ENCODE measurements at regions not wholly inside any gene's neighbourhood (a gene's known extent, or its start where the extent isn't known, plus 50 kb on each side); places are given as distances from the start of the nearest gene placed in this dataset.

DNA sequence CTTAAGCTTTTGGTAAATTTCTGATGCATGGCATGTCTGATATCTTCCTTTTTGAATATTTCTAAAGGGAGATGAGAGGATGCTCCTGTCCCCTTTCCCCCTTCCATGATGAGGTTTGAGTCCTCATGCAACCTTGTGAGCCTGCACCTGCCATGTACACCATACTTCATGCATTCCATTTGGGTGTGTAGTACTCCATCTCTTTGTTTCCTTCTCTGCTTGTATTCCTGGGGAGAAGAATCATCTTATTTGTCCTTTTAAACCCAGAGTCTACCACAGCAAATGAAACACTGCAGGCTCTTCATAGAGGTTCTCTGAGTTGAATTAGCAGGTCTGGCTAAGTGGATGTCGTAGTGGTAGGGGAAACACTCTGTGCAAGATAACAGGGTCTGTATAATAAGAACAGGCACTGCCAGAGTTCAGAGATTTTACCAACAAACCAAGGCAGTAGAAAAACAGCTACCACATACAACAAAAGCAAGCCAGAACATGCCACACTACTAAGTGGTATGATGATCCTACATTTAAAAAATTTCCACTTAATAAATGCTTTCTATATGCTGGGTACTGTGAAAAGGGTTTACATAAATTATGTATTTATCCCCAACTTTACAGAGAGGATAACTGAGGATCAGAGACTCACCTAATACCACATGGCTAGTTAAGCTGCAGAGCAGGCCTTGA lies 439.8 kb upstream of the GRIA1 start:
- Mint-ChIP-seq H3K9me3 (peaks cover 0 to 8% (median 2%) of the 10 kb centered on the region in 8 donors), H3K36me3 (no peaks in the 10 kb centered on the region), H3K4me3 (no peak overlapping the region), H3K27ac (no peak overlapping the region), H3K4me1 (no peaks in the 10 kb centered on the region), H3K27me3 (no peaks in the 10 kb centered on the region)
- H3K4me3 ChIP-seq (ENCODE audit: low read length in 2 of 2): no peak overlapping the region
- DNase-seq: no peak
- no peaks in the 10 kb centered on the region for H3K36me3 ChIP-seq (ENCODE audit: insufficient read depth, low read length)
- ChIA-PET CTCF (ENCODE audit: partially characterized antibody) (no interaction called here), POLR2A (ENCODE audit: partially characterized antibody) (no interaction called here)
- no peaks in the 10 kb centered on the region for H3K4me1 ChIP-seq (ENCODE audit: insufficient read depth, low read length)
- H3K9me3 ChIP-seq (ENCODE audit: control insufficient read depth in 1 of 2, low read length in 2 of 2): no peaks in the 10 kb centered on the region
- no peak overlapping the region for H3K27ac ChIP-seq (ENCODE audit: low read depth, low read length)
- H3K27me3 ChIP-seq (ENCODE audit: insufficient read depth, low read length): no peaks in the 10 kb centered on the region
- intact Hi-C loops (cut with micrococcal nuclease): no loop called here

DNA sequence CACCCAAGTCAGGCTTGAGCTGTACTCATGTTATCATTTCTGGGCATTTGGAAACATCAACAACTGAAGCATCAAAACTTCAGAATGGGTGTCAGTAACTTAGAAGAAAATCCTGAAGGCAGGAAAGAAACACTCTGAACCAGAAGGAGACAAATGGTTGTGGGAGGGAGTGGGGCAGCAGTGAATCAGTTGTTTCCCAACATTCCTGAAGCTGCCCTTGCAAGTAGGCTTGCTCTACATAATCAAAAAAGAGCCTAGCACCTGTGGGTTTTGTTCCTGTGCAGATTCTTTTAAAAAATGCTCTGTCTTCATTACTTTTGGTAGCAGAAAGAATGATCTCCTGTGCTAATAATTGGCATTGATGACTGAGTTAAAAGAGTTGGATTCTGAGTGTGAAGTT lies 424.2 kb upstream of the GRIA1 start:
- H3K36me3 Mint-ChIP-seq: no peaks in the 10 kb centered on the region
- Histone ChIP-seq H3K4me3 (ENCODE audit: low read length in 2 of 2) (no peak overlapping the region), H3K36me3 (ENCODE audit: insufficient read depth, low read length) (no peaks in the 10 kb centered on the region), H3K9me3 (ENCODE audit: control insufficient read depth in 1 of 2, low read length in 2 of 2) (no peaks in the 10 kb centered on the region), H3K27ac (ENCODE audit: low read depth, low read length) (no peak overlapping the region), H3K27me3 (ENCODE audit: insufficient read depth, low read length) (no peaks in the 10 kb centered on the region), H3K4me1 (ENCODE audit: insufficient read depth, low read length) (no peaks in the 10 kb centered on the region)
- ChIA-PET POLR2A (ENCODE audit: partially characterized antibody) (no interaction called here), CTCF (ENCODE audit: partially characterized antibody) (no interaction called here)
- no peak overlapping the region for H3K4me3 Mint-ChIP-seq
- intact Hi-C loops (cut with micrococcal nuclease): no loop called here
- no peak overlapping the region for H3K27ac Mint-ChIP-seq
- no peak for DNase-seq
- H3K27me3 Mint-ChIP-seq: no peaks in the 10 kb centered on the region
- peaks cover 0 to 4% (median 3%) of the 10 kb centered on the region in 8 donors for H3K9me3 Mint-ChIP-seq
- H3K4me1 Mint-ChIP-seq: no peaks in the 10 kb centered on the region

DNA sequence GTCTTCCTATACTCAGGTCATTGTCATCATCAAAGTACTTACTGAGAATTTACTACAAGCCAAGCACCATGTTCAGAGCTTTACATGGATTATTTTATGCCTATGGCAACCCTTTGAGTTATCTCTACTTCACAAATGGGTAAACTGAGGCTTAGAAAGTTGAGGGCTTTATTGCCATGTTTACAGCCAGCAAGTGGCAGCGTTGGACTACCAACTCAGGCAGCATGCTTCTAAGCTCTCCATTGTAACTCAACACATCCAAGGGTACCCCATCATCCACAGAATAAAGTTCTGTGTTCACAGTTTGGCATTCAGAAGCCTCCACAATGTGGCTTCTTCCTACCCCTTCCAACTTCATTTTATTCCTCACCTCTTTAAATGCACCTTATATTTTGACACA lies 422.6 kb upstream of the GRIA1 start:
- Histone ChIP-seq H3K9me3 (ENCODE audit: control insufficient read depth in 1 of 2, low read length in 2 of 2) (no peaks in the 10 kb centered on the region), H3K36me3 (ENCODE audit: insufficient read depth, low read length) (no peaks in the 10 kb centered on the region), H3K4me3 (ENCODE audit: low read length in 2 of 2) (no peak overlapping the region), H3K27ac (ENCODE audit: low read depth, low read length) (no peak overlapping the region), H3K27me3 (ENCODE audit: insufficient read depth, low read length) (no peaks in the 10 kb centered on the region), H3K4me1 (ENCODE audit: insufficient read depth, low read length) (no peaks in the 10 kb centered on the region)
- Mint-ChIP-seq H3K9me3 (peaks cover 0 to 4% (median 3%) of the 10 kb centered on the region in 8 donors), H3K27ac (no peak overlapping the region), H3K36me3 (no peaks in the 10 kb centered on the region), H3K27me3 (no peaks in the 10 kb centered on the region), H3K4me3 (no peak overlapping the region), H3K4me1 (no peaks in the 10 kb centered on the region)
- intact Hi-C loops (cut with micrococcal nuclease): no loop called here
- DNase-seq: no peak
- CTCF ChIA-PET (ENCODE audit: partially characterized antibody): no interaction called here
- POLR2A ChIA-PET (ENCODE audit: partially characterized antibody): no interaction called here

DNA sequence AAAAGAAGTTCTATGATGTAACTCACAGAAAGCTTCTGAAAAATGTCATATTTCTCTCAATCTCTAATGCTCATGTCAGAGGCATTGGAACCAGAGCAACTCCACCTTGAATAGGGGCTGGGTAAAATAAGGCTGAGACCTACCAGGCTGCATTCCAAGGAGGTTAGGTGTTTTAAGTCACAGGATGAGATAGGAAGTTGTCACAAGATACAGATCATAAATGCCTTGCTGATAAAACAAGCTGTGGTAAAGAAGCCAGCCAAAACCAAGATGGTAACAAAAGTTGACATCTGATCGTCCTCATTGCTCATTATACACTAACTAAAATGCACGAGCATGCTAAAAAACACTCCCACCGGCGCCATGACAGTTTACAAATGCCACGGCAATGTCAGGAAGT lies 411.1 kb upstream of the GRIA1 start:
- no peaks in the 10 kb centered on the region for H3K36me3 ChIP-seq (ENCODE audit: insufficient read depth, low read length)
- DNase-seq: no peak
- ChIA-PET POLR2A (ENCODE audit: partially characterized antibody) (no interaction called here), CTCF (ENCODE audit: partially characterized antibody) (no interaction called here)
- H3K36me3 Mint-ChIP-seq: no peaks in the 10 kb centered on the region
- H3K4me1 ChIP-seq (ENCODE audit: insufficient read depth, low read length): no peaks in the 10 kb centered on the region
- no peak overlapping the region for H3K27ac Mint-ChIP-seq
- H3K27me3 Mint-ChIP-seq: no peaks in the 10 kb centered on the region
- no peaks in the 10 kb centered on the region for H3K27me3 ChIP-seq (ENCODE audit: insufficient read depth, low read length)
- no peak overlapping the region for H3K4me3 ChIP-seq (ENCODE audit: low read length in 2 of 2)
- H3K9me3 Mint-ChIP-seq: peaks cover 0 to 16% (median 7%) of the 10 kb centered on the region in 8 donors
- H3K9me3 ChIP-seq (ENCODE audit: control insufficient read depth in 1 of 2, low read length in 2 of 2): no peaks in the 10 kb centered on the region
- H3K4me1 Mint-ChIP-seq: no peaks in the 10 kb centered on the region
- H3K4me3 Mint-ChIP-seq: no peak overlapping the region
- intact Hi-C loops (cut with micrococcal nuclease): no loop called here
- no peak overlapping the region for H3K27ac ChIP-seq (ENCODE audit: low read depth, low read length)

DNA sequence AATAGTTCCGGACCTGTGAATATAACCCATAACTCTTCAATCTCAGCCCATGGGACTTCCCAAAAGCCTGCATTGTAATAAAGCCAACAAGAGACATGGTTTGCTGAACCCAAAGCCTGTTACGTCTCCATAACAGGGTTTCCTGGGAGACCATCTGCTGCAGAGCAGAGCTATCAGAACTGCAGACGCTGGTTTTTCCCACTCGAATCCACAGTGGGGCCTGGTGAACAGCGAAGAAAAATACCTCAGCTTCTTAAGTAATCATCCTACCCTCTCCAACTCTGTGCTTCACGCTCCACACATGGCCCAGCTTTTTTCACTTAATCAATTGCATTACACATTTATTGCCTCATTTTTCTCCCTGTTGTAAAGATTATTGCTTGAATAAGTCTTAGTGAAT lies 409.5 kb upstream of the GRIA1 start:
- intact Hi-C loops (cut with micrococcal nuclease): no loop called here
- no peaks in the 10 kb centered on the region for H3K4me1 ChIP-seq (ENCODE audit: insufficient read depth, low read length)
- no peak overlapping the region for H3K4me3 ChIP-seq (ENCODE audit: low read length in 2 of 2)
- ChIA-PET CTCF (ENCODE audit: partially characterized antibody) (no interaction called here), POLR2A (ENCODE audit: partially characterized antibody) (no interaction called here)
- H3K27me3 ChIP-seq (ENCODE audit: insufficient read depth, low read length): no peaks in the 10 kb centered on the region
- H3K4me1 Mint-ChIP-seq: no peaks in the 10 kb centered on the region
- no peak overlapping the region for H3K4me3 Mint-ChIP-seq
- H3K27ac Mint-ChIP-seq: no peak overlapping the region
- no peak overlapping the region for H3K27ac ChIP-seq (ENCODE audit: low read depth, low read length)
- H3K27me3 Mint-ChIP-seq: no peaks in the 10 kb centered on the region
- H3K36me3 Mint-ChIP-seq: no peaks in the 10 kb centered on the region
- H3K9me3 ChIP-seq (ENCODE audit: control insufficient read depth in 1 of 2, low read length in 2 of 2): no peaks in the 10 kb centered on the region
- no peaks in the 10 kb centered on the region for H3K36me3 ChIP-seq (ENCODE audit: insufficient read depth, low read length)
- no peak for DNase-seq
- H3K9me3 Mint-ChIP-seq: peaks cover 0 to 17% (median 8%) of the 10 kb centered on the region in 8 donors

DNA sequence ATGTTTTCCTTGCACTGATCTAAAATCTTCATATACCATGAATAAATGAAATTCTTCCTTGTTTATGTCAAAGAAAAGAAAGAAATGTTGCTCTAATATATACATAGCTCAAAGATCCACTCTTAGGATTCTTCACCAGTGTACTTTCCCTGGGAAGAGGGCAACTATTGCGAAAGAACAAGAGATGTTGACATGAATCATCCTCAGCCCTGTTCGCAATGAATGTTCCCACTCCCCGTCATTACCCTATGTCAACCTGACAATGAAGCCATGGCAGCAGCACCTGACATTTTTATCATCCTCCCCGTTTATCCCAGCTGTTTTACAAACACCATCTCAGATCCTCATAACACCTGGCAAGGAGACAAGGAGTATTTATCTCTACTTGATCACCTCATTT lies 409.1 kb upstream of the GRIA1 start:
- Histone ChIP-seq H3K4me3 (ENCODE audit: low read length in 2 of 2) (no peak overlapping the region), H3K27me3 (ENCODE audit: insufficient read depth, low read length) (no peaks in the 10 kb centered on the region), H3K36me3 (ENCODE audit: insufficient read depth, low read length) (no peaks in the 10 kb centered on the region), H3K9me3 (ENCODE audit: control insufficient read depth in 1 of 2, low read length in 2 of 2) (no peaks in the 10 kb centered on the region), H3K27ac (ENCODE audit: low read depth, low read length) (no peak overlapping the region), H3K4me1 (ENCODE audit: insufficient read depth, low read length) (no peaks in the 10 kb centered on the region)
- Mint-ChIP-seq H3K4me3 (no peak overlapping the region), H3K4me1 (no peaks in the 10 kb centered on the region), H3K9me3 (peaks cover 0 to 18% (median 8%) of the 10 kb centered on the region in 8 donors), H3K27ac (no peak overlapping the region), H3K36me3 (no peaks in the 10 kb centered on the region), H3K27me3 (no peaks in the 10 kb centered on the region)
- intact Hi-C loops (cut with micrococcal nuclease): no loop called here
- ChIA-PET CTCF (ENCODE audit: partially characterized antibody) (no interaction called here), POLR2A (ENCODE audit: partially characterized antibody) (no interaction called here)
- no peak for DNase-seq

DNA sequence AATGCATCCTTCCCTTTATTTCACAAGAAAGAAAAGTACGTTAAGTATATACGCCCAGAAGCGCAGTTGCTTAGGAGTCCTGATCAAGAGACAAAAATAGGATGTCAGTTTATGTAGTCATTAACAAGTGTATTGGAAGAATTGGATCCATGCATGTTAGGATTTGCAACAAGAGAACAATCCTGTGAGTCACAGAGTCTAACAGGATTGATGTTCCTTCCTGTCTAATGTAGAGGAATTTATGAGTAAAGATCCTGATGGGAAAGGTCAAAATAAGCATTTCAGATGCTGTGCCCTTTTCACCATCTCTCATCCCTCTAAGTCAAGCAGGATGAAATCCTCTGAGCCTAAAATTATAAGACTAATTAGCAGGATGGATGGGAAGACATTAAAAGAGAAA lies 406.0 kb upstream of the GRIA1 start:
- no peaks in the 10 kb centered on the region for H3K4me1 ChIP-seq (ENCODE audit: insufficient read depth, low read length)
- H3K4me1 Mint-ChIP-seq: no peaks in the 10 kb centered on the region
- H3K27ac ChIP-seq (ENCODE audit: low read depth, low read length): no peak overlapping the region
- H3K9me3 ChIP-seq (ENCODE audit: control insufficient read depth in 1 of 2, low read length in 2 of 2): peaks cover 0 to 4% of the 10 kb centered on the region in 2 donors
- ChIA-PET CTCF (ENCODE audit: partially characterized antibody) (no interaction called here), POLR2A (ENCODE audit: partially characterized antibody) (no interaction called here)
- intact Hi-C loops (cut with micrococcal nuclease): no loop called here
- H3K27ac Mint-ChIP-seq: no peak overlapping the region
- H3K36me3 Mint-ChIP-seq: no peaks in the 10 kb centered on the region
- H3K27me3 Mint-ChIP-seq: no peaks in the 10 kb centered on the region
- no peak overlapping the region for H3K4me3 ChIP-seq (ENCODE audit: low read length in 2 of 2)
- H3K27me3 ChIP-seq (ENCODE audit: insufficient read depth, low read length): no peaks in the 10 kb centered on the region
- DNase-seq: no peak
- H3K4me3 Mint-ChIP-seq: no peak overlapping the region
- no peaks in the 10 kb centered on the region for H3K36me3 ChIP-seq (ENCODE audit: insufficient read depth, low read length)
- peaks cover 0 to 8% (median 1%) of the 10 kb centered on the region in 8 donors for H3K9me3 Mint-ChIP-seq

DNA sequence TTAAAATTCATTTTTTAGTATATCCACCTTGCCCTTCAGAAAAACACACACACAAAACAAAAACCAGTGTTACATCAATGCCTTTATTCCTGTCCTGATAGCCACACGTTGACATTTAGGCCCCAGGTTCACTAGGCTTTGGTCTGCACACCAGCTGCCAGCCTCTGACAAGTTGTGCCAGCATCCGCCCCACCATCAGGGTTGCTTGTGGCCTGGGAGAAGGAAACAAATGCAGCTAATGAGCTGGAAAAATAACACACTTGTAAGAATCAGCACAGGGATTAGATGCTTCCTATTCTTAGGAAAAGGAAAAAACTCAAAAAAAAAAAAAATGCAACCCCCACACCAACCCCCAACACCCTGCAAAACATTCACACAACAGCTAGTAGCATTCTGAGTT lies 404.0 kb upstream of the GRIA1 start:
- Mint-ChIP-seq H3K36me3 (no peaks in the 10 kb centered on the region), H3K4me1 (no peaks in the 10 kb centered on the region), H3K27me3 (no peaks in the 10 kb centered on the region), H3K4me3 (no peak overlapping the region), H3K27ac (no peak overlapping the region), H3K9me3 (peaks cover 0 to 5% (median 2%) of the 10 kb centered on the region in 8 donors)
- no peaks in the 10 kb centered on the region for H3K36me3 ChIP-seq (ENCODE audit: insufficient read depth, low read length)
- intact Hi-C loops (cut with micrococcal nuclease): no loop called here
- H3K27ac ChIP-seq (ENCODE audit: low read depth, low read length): no peak overlapping the region
- H3K27me3 ChIP-seq (ENCODE audit: insufficient read depth, low read length): no peaks in the 10 kb centered on the region
- peaks cover 0 to 4% of the 10 kb centered on the region in 2 donors for H3K9me3 ChIP-seq (ENCODE audit: control insufficient read depth in 1 of 2, low read length in 2 of 2)
- CTCF ChIA-PET (ENCODE audit: partially characterized antibody): no interaction called here
- no peaks in the 10 kb centered on the region for H3K4me1 ChIP-seq (ENCODE audit: insufficient read depth, low read length)
- no peak for DNase-seq
- POLR2A ChIA-PET (ENCODE audit: partially characterized antibody): no interaction called here
- H3K4me3 ChIP-seq (ENCODE audit: low read length in 2 of 2): no peak overlapping the region
